Naive thymus-derived CD8-positive, alpha-beta T cell (primary cell): ENCODE measurements at regions not wholly inside any gene's neighbourhood (a gene's known extent, or its start where the extent isn't known, plus 50 kb on each side); places are given as distances from the start of the nearest gene placed in this dataset.

Source experiments
- ATAC-seq, 2 donors: fragments of 150-1000 bp; cut with Tn5 transposase in 1 of 2; sonication (Bioruptor Pico), chemical (Tn5 transposase) in 1 of 2; 1 replicate in 1 of 2; 2 replicates in 1 of 2; pipeline ENCODE4 v1.10.0; 2021; ENCODE audit warnings: mild to moderate bottlenecking in 2 of 2, moderate library complexity in 2 of 2
- POLR2A ChIA-PET: fragments of 350-600 bp; sonication (Branson Sonifier 250); formaldehyde crosslinking; loops from one replicate; lab custom pipeline; 2021; ENCODE audit warnings: antibody characterized with exemption; lab: Charles Lee
- DNase-seq, 10 donors: peaks; one replicate each; pipeline versions ENCODE4 v3.0.0 to v3.0.0-alpha.2; 2020 to 2022
- H3K27ac Mint-ChIP-seq, 10 donors: one replicate each; pipeline ENCODE4 v1.8.0; 2020 to 2022; ENCODE audit warnings: mild to moderate bottlenecking in 10 of 10, mixed read lengths in 10 of 10, moderate library complexity in 4 of 10, inconsistent platforms in 1 of 10
- H3K27me3 Mint-ChIP-seq, 5 donors: one replicate each; pipeline ENCODE4 v1.8.0; 2021 to 2022; ENCODE audit warnings: mixed read lengths in 5 of 5
- H3K36me3 Mint-ChIP-seq, 3 donors: one replicate each; pipeline ENCODE4 v1.8.0; 2020 to 2022; ENCODE audit warnings: mixed read lengths in 3 of 3, mild to moderate bottlenecking in 2 of 3, inconsistent platforms in 1 of 3
- H3K4me1 Mint-ChIP-seq, 4 donors: one replicate each; pipeline ENCODE4 v1.8.0; 2021 to 2022; ENCODE audit warnings: mixed read lengths in 4 of 4
- H3K4me3 Mint-ChIP-seq, 10 donors: one replicate each; pipeline ENCODE4 v1.8.0; 2020 to 2022; ENCODE audit warnings: mild to moderate bottlenecking in 10 of 10, mixed read lengths in 10 of 10, moderate library complexity in 6 of 10, inconsistent platforms in 1 of 10
- H3K9me3 Mint-ChIP-seq, 9 donors: one replicate each; pipeline ENCODE4 v1.8.0; 2020 to 2022; ENCODE audit warnings: mixed read lengths in 9 of 9, mild to moderate bottlenecking in 3 of 9, inconsistent platforms in 1 of 9, moderate library complexity in 1 of 9

DNA sequence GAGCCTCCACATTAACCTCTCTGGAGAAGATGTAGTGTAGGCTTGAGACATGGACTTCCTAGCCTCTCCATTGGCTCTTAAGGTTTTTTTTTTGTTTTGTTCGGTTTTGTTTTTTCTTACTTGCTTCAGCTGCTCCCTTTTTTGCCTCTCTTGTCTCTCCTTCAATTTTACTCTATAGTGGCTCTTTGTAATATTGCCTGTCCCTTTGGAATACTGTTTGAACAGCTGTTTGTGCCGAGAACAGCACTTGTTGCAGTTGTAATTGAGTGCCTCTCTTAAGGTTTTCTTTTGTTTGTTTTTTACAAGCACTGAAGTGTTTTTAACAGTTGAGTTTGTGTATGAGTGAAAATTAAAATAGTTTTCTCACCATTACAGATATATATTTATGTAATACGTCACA lies 567.7 kb downstream of the LRFN5 start:
- Mint-ChIP-seq H3K9me3 (peaks cover 0 to 21% (median 7%) of the 10 kb centered on the region in 9 donors), H3K36me3 (no peaks in the 10 kb centered on the region), H3K4me3 (no peak overlapping the region), H3K27me3 (peaks cover 0 to 5% (median 0%) of the 10 kb centered on the region in 5 donors), H3K4me1 (no peaks in the 10 kb centered on the region), H3K27ac (no peak overlapping the region)
- no peak for ATAC-seq
- POLR2A ChIA-PET: no interaction called here
- no peak for DNase-seq

DNA sequence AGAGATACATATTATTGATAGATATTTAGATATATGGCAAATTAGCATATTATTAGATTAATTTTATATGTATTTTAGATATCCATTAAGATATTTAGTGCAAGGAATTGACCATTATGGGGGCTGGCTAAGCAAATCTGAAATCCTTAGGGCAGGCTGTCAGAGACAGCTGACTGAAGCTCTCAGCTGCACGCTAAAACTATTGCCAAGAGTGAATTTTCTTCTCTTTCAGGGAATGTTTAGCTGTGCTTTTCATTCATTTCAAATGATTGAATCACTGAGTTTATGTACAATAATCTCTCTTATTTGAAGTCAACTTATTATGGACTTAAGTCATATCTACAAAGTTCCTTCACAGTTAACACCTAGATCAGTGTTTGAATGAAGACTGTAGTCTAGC lies 566.5 kb downstream of the LRFN5 start:
- no peak for DNase-seq
- POLR2A ChIA-PET: no interaction called here
- Mint-ChIP-seq H3K9me3 (peaks cover 0 to 30% (median 6%) of the 10 kb centered on the region in 9 donors), H3K4me3 (no peak overlapping the region), H3K36me3 (no peaks in the 10 kb centered on the region), H3K27me3 (peaks cover 0 to 5% (median 0%) of the 10 kb centered on the region in 5 donors), H3K27ac (no peak overlapping the region), H3K4me1 (no peaks in the 10 kb centered on the region)
- no peak for ATAC-seq

DNA sequence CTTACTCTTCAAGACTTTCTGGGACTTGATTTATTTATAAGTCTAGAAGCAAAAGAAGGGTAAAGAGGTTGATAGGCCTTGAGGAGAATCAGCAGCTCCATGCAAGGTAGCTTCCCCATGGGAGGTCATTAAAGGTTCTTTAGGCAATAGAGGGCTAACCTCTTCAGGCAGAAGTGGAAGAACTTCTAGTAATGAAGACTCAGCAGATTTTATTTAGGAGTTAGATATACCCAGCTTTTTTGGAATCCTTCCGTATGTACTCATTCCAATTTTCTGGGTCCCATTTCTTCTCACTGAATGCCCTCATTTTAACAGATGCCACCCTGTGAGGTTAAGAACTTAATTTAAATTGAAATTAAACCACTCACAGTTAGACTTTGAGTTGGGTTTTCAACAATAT lies 565.6 kb downstream of the LRFN5 start:
- no peak for DNase-seq
- Mint-ChIP-seq H3K4me1 (no peaks in the 10 kb centered on the region), H3K4me3 (no peak overlapping the region), H3K27me3 (peaks cover 0 to 5% (median 0%) of the 10 kb centered on the region in 5 donors), H3K9me3 (peaks cover 0 to 35% (median 11%) of the 10 kb centered on the region in 9 donors), H3K36me3 (no peaks in the 10 kb centered on the region), H3K27ac (no peak overlapping the region)
- ATAC-seq: no peak
- POLR2A ChIA-PET: no interaction called here

DNA sequence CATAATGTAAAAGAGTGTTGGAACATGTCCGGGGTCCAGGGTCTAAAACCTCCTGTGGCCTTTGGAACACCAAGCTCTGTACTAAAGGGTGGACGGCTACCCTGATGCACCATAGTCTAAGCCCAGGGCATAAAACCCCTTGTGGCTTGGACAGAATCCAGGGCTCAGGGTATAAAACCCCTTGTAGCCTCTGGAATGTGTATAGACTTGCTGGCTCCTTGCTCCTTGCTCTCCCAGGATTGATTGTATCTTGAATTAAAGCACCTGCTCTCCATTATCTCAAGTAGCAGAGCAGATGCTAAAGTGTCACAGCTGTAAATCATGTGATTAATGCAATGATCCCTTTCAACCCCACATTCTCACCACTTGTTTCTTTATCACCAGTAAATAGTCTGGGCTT lies 556.5 kb downstream of the LRFN5 start:
- H3K36me3 Mint-ChIP-seq: no peaks in the 10 kb centered on the region
- POLR2A ChIA-PET: no interaction called here
- no peak overlapping the region for H3K4me3 Mint-ChIP-seq
- H3K4me1 Mint-ChIP-seq: no peaks in the 10 kb centered on the region
- ATAC-seq (no peak), DNase-seq (no peak)
- no peak overlapping the region for H3K27ac Mint-ChIP-seq
- H3K27me3 Mint-ChIP-seq: no peaks in the 10 kb centered on the region
- peaks cover 0 to 20% (median 9%) of the 10 kb centered on the region in 9 donors for H3K9me3 Mint-ChIP-seq

DNA sequence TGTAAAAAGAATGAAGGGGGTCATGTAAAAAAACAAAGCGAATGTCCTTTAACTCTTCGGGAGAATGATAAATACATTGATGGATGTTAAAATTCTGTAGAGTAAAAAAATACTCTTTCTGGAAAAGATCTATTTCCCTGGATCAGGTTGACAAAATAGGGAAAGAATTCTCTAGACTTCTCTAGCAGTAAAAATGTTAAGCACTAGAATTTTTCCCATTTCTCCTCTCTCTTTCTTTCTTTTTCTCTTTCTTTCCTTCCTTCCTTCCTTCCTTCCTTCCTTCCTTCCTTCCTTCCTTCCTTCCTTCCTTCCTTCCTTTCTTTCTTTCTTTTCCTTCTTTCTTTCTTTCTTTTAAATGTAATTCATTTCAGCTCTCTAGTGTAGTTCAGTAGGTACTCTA lies 552.5 kb downstream of the LRFN5 start:
- H3K9me3 Mint-ChIP-seq: peaks cover 0 to 9% (median 1%) of the 10 kb centered on the region in 9 donors
- DNase-seq (no peak), ATAC-seq (no peak)
- POLR2A ChIA-PET: no interaction called here
- no peaks in the 10 kb centered on the region for H3K36me3 Mint-ChIP-seq
- H3K4me1 Mint-ChIP-seq: no peaks in the 10 kb centered on the region
- H3K27me3 Mint-ChIP-seq: no peaks in the 10 kb centered on the region
- H3K4me3 Mint-ChIP-seq: no peak overlapping the region
- no peak overlapping the region for H3K27ac Mint-ChIP-seq

DNA sequence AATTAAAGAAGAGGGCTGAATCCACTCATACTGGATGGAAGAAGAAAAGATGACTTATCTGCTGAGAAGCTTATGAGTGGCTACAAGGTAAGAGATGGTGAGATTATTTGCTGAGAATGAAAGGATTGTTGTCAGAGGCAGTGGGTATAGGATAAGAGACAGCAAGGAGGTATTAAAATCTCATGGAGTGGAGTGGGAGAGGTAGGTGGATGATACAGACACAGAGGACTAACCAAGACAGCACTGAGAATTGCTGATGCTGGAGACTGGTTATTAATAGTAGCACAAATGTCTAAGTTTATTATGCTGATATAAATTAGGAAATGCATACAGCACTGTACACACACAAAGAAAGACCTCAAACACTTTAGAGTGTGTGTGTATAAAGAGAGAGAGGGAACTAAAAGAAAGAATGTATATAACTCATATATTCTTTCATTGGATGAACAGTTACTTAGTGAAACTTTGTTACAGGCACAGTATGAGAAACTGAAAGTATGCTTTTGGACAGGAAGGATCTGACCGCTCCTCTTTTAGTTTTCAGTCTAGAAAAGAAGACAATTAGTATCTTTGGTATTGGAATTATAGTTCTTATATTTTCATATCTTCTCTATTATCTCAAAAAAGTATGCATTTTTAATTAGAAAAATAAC lies 543.1 kb downstream of the LRFN5 start:
- H3K36me3 Mint-ChIP-seq: no peaks in the 10 kb centered on the region
- POLR2A ChIA-PET: no interaction called here
- no peak overlapping the region for H3K4me3 Mint-ChIP-seq
- ATAC-seq (no peak), DNase-seq (no peak)
- no peaks in the 10 kb centered on the region for H3K27me3 Mint-ChIP-seq
- peaks cover 0 to 13% (median 0%) of the 10 kb centered on the region in 9 donors for H3K9me3 Mint-ChIP-seq
- no peaks in the 10 kb centered on the region for H3K4me1 Mint-ChIP-seq
- H3K27ac Mint-ChIP-seq: no peak overlapping the region

DNA sequence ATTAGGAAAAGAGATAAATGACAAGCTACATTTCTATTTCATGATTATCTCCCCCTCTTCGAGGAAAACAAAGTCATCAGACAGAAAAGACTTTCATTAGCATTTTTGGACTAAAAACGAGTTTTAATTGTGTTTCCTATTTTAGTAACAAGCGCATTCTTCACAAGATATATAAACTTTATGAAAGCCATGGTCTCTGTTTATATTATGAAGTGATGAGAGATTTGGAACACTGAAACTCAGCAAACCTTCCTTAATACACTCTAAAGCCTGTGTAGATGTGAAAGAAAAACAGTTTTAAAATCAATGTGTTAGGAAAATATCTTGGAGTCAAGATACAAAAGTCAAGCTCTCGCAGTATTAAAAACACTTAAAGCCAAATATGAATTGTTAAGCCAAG lies 539.1 kb downstream of the LRFN5 start:
- POLR2A ChIA-PET: no interaction called here
- Mint-ChIP-seq H3K27me3 (no peaks in the 10 kb centered on the region), H3K4me1 (no peaks in the 10 kb centered on the region), H3K4me3 (no peak overlapping the region), H3K36me3 (no peaks in the 10 kb centered on the region), H3K27ac (no peak overlapping the region), H3K9me3 (peaks cover 0 to 17% (median 0%) of the 10 kb centered on the region in 9 donors)
- ATAC-seq (no peak), DNase-seq (no peak)

DNA sequence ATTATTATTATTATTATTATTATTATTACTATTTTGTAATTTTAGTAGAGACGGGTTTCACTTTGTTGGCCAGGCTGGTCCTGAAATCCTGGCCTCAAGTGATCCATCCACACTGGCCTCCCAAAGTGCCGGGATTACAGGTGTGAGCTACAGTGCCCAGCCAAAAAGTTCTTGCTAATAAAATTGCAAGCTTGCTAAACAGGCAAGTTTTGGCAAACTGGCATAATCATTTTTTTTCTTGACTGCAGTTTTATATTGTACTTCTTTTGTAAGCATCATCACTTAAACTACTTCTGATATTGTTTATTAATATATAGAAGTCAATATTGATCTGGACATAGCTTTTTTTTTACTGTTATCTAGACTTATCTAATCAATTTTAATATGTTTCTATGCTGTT lies 536.4 kb downstream of the LRFN5 start:
- no peak for DNase-seq
- no peak for ATAC-seq
- H3K27me3 Mint-ChIP-seq: no peaks in the 10 kb centered on the region
- no peak overlapping the region for H3K27ac Mint-ChIP-seq
- POLR2A ChIA-PET: no interaction called here
- H3K36me3 Mint-ChIP-seq: no peaks in the 10 kb centered on the region
- H3K4me1 Mint-ChIP-seq: no peaks in the 10 kb centered on the region
- H3K9me3 Mint-ChIP-seq: peaks cover 0 to 12% (median 0%) of the 10 kb centered on the region in 9 donors
- no peak overlapping the region for H3K4me3 Mint-ChIP-seq

DNA sequence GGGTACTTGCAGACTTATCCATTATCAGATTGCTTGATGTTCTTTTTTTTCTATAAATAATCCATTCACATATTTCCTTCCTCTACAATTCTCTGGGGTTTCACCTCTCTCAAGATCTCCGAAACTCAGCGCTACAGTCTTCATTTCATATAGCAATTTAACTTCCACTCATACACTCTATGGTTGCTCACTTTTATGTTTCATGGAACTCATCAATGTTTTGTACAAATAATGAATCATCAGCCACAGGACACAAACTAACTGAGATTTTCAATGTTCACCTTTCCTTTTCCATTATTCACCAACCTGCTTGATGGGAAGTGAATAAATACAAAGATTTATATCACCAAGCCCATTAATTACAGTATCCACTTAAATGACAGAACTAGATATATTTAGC lies 534.7 kb downstream of the LRFN5 start:
- POLR2A ChIA-PET: no interaction called here
- Mint-ChIP-seq H3K27me3 (no peaks in the 10 kb centered on the region), H3K36me3 (no peaks in the 10 kb centered on the region), H3K4me3 (no peak overlapping the region), H3K9me3 (peaks cover 0 to 12% (median 0%) of the 10 kb centered on the region in 9 donors), H3K4me1 (no peaks in the 10 kb centered on the region), H3K27ac (no peak overlapping the region)
- DNase-seq (no peak), ATAC-seq (no peak)

DNA sequence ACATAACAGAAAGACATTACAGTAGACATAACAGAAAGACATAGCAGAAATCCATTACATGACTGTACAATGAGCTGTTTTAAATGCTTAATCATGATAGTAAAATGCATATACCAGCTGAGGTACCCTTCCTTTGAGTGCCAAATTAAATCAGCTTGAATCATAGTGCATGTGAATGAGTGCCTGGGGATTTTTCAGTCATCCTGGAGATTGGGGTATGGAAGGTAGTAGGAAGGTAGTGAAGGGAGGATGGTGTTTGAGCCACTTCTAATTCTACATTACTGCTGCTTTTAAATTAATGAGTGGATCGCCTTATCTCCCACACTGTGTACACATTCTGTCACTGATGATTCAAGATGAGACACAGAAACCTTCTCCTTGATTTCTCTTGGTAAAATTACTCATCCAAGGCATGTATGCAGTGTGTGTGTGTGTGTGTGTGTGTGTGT lies 534.2 kb downstream of the LRFN5 start:
- ATAC-seq (no peak), DNase-seq (no peak)
- Mint-ChIP-seq H3K9me3 (peaks cover 0 to 12% (median 0%) of the 10 kb centered on the region in 9 donors), H3K27me3 (no peaks in the 10 kb centered on the region), H3K4me1 (no peaks in the 10 kb centered on the region), H3K4me3 (no peak overlapping the region), H3K36me3 (no peaks in the 10 kb centered on the region), H3K27ac (no peak overlapping the region)
- POLR2A ChIA-PET: no interaction called here

DNA sequence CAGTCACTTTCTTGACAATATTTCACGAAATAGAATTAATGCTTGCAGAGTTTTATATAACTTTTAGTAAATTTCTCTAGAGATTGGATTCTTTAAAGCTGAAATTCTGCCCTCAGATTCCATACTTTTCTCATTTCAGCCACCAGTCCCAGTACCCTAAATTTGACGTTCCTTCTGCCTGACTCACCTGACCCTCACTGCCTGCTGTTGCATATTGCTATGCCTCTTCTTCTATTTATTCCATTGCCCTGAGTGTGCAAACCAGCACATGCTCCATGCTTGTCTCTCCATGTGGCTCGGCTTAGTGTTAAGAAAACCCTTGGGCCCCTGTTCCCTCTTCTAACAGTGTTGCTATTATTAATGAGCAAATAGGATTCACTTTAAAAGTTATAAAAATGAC lies 533.3 kb downstream of the LRFN5 start:
- H3K27ac Mint-ChIP-seq: peak overlapping the region in 1 of 10 donors; percentile 1
- no peaks in the 10 kb centered on the region for H3K36me3 Mint-ChIP-seq
- peaks cover 0 to 10% (median 0%) of the 10 kb centered on the region in 9 donors for H3K9me3 Mint-ChIP-seq
- ATAC-seq (no peak), DNase-seq (no peak)
- POLR2A ChIA-PET: no interaction called here
- no peak overlapping the region for H3K4me3 Mint-ChIP-seq
- H3K27me3 Mint-ChIP-seq: no peaks in the 10 kb centered on the region
- no peaks in the 10 kb centered on the region for H3K4me1 Mint-ChIP-seq

DNA sequence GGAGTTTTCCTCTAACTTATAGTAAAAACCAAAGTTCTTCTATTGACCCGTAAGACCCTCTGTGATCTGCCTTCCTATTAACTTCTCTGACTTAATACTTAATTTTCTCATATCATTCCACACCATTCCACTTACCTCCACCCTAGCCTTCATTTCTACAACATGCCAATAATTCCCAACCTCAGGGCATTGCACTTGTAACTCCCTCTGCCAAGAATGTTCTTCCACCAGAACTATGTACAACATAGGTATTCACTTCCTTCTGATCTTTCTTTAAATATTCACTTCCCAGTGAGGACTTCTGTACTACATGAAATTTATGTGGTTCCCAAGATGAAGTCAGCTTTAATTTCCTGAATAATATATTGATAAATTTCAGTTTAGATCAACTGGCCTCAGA lies 531.7 kb downstream of the LRFN5 start:
- DNase-seq (no peak), ATAC-seq (no peak)
- no peaks in the 10 kb centered on the region for H3K4me1 Mint-ChIP-seq
- H3K36me3 Mint-ChIP-seq: no peaks in the 10 kb centered on the region
- H3K9me3 Mint-ChIP-seq: peaks cover 0 to 13% (median 0%) of the 10 kb centered on the region in 9 donors
- no peak overlapping the region for H3K27ac Mint-ChIP-seq
- H3K4me3 Mint-ChIP-seq: no peak overlapping the region
- H3K27me3 Mint-ChIP-seq: no peaks in the 10 kb centered on the region
- POLR2A ChIA-PET: no interaction called here

DNA sequence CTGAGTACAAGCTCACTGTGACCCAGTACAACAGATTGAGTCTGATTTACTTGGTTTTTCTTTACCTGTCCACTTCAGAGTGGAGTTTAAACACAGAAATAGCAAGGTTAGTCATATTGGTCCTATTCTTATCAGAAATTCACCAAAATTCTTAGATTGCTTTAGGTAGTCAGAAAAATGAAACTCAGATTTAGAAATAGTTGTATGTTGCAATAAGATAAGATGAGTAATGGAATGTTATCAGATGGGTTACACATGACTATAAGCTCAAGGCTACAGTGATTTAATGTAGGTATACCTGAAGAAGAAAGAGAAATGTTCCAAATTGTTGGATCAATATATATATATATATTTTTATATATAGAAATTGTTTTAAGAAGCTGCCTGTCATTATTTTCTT lies 524.1 kb downstream of the LRFN5 start:
- DNase-seq (no peak), ATAC-seq (no peak)
- H3K36me3 Mint-ChIP-seq: no peaks in the 10 kb centered on the region
- H3K9me3 Mint-ChIP-seq: peaks cover 0 to 13% (median 4%) of the 10 kb centered on the region in 9 donors
- H3K27ac Mint-ChIP-seq: no peak overlapping the region
- H3K4me3 Mint-ChIP-seq: no peak overlapping the region
- POLR2A ChIA-PET: no interaction called here
- no peaks in the 10 kb centered on the region for H3K4me1 Mint-ChIP-seq
- no peaks in the 10 kb centered on the region for H3K27me3 Mint-ChIP-seq

DNA sequence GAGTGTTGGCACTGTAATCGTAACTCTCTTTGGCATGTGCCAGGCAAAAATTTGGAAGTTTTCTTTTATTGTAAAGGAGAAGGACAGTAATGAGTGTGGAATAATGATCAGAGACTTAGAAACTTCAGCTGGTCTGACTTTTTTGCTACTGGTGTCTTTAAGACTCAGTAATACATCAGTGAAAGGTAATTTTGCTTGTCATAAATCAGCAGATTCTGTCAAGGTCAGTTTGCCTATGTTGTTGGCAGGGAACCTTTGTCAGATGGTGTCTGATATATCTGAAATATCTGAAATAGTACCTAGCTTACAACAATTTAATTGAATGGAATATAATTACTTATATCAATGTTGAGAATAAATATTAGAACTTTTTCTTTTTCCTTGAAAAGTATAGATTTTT lies 516.9 kb downstream of the LRFN5 start:
- no peaks in the 10 kb centered on the region for H3K36me3 Mint-ChIP-seq
- no peak for ATAC-seq
- POLR2A ChIA-PET: no interaction called here
- no peak for DNase-seq
- H3K9me3 Mint-ChIP-seq: peaks cover 0 to 11% (median 6%) of the 10 kb centered on the region in 9 donors
- H3K27me3 Mint-ChIP-seq: no peaks in the 10 kb centered on the region
- H3K27ac Mint-ChIP-seq: no peak overlapping the region
- H3K4me1 Mint-ChIP-seq: no peaks in the 10 kb centered on the region
- no peak overlapping the region for H3K4me3 Mint-ChIP-seq
